Endothelial cell of umbilical vein (primary cell): ENCODE measurements at regions not wholly inside any gene's neighbourhood (a gene's known extent, or its start where the extent isn't known, plus 50 kb on each side); places are given as distances from the start of the nearest gene placed in this dataset.

Experiments used
- BruUV-seq: library from RNA; stranded (reverse); fragments of 400-500 nt; replicated peaks from 2 replicates; lab custom pipeline; 2021; lab: Mats Ljungman, UMichigan
- CTCF ChIA-PET: fragments of 300-600, 350-600 bp; sonication (Branson Sonifier 250); formaldehyde crosslinking; loops from one replicate; lab custom pipeline; 2021; ENCODE audit warnings: antibody characterized with exemption, inconsistent platforms; lab: Charles Lee
- POLR2A ChIA-PET: fragments of 300-600, 350-600 bp; sonication (Branson Sonifier 250); formaldehyde crosslinking; loops from one replicate; lab custom pipeline; 2021; ENCODE audit warnings: antibody characterized with exemption, inconsistent platforms; lab: Charles Lee
- DNase-seq: peaks from one replicate; pipeline ENCODE4 v3.0.0-alpha.2; 2011; ENCODE audit warnings: low read depth, low spot score
- FAIRE-seq: peaks from 2 replicates; lab custom pipeline; 2011; peaks lifted over from hg19 to GRCh38; lab: Jason Lieb, UNC
- H2AFZ ChIP-seq: 2 replicates; pipeline ENCODE4 v1.6.0; 2012; ENCODE audit warnings: low read depth, low read length, control low read depth, inconsistent platforms
- H3K27ac ChIP-seq: 2 replicates; pipeline ENCODE4 v1.5.1; 2011; ENCODE audit warnings: low read depth, mild to moderate bottlenecking, control low read depth, low read length, moderate library complexity; ENCODE audit not compliant: insufficient read depth
- H3K27me3 ChIP-seq, 2 experiments: 2 replicates each; pipeline versions ENCODE4 v1.6.0 to v1.6.1; 2011; ENCODE audit warnings: low read length in 2 of 2, mixed read lengths in 1 of 2; ENCODE audit not compliant: control insufficient read depth in 2 of 2, insufficient read depth in 2 of 2
- H3K36me3 ChIP-seq, 2 experiments: 2 replicates in 1 of 2; 3 replicates in 1 of 2; pipeline ENCODE4 v1.5.1; 2011; ENCODE audit warnings: low read length in 2 of 2, mild to moderate bottlenecking in 1 of 2, moderate library complexity in 1 of 2; ENCODE audit not compliant: control insufficient read depth in 2 of 2, insufficient read depth in 2 of 2; ENCODE audit errors: extremely low read depth in 1 of 2
- H3K4me1 ChIP-seq: 3 replicates; pipeline ENCODE4 v1.5.1; 2011; ENCODE audit warnings: mild to moderate bottlenecking, low read length; ENCODE audit not compliant: control insufficient read depth, insufficient read depth; ENCODE audit errors: extremely low read depth
- H3K4me2 ChIP-seq: 2 replicates; pipeline ENCODE4 v1.6.1; 2011; ENCODE audit warnings: low read length, control low read depth, mixed read lengths; ENCODE audit not compliant: insufficient read depth
- H3K4me3 ChIP-seq, 3 experiments: fragments of 200-600 bp in 1 of 3; sonication (generic), shearing (Covaris generic) in 1 of 3; replicated peaks in 1 of 3; 2 replicates each; pipeline ENCODE4 v1.5.1; 2011 to 2016; ENCODE audit warnings: control low read depth in 3 of 3, low read length in 3 of 3, mild to moderate bottlenecking in 2 of 3, inconsistent platforms in 1 of 3, low read depth in 1 of 3, moderate library complexity in 1 of 3; ENCODE audit not compliant: insufficient read depth in 1 of 3
- H3K79me2 ChIP-seq: 2 replicates; pipeline ENCODE4 v1.6.0; 2012; ENCODE audit warnings: low read length, inconsistent platforms; ENCODE audit not compliant: control insufficient read depth, insufficient read depth
- H3K9ac ChIP-seq: replicated peaks from 2 replicates; pipeline ENCODE3; 2011; ENCODE audit warnings: low read length, control low read depth; ENCODE audit not compliant: insufficient read depth; ENCODE audit errors: extremely low read depth
- H3K9me1 ChIP-seq: replicated peaks from 3 replicates; pipeline ENCODE4 v1.6.0; 2011; ENCODE audit warnings: mild to moderate bottlenecking, low read length; ENCODE audit not compliant: control insufficient read depth, insufficient read depth; ENCODE audit errors: extremely low read depth
- H3K9me3 ChIP-seq: replicated peaks from 2 replicates; pipeline ENCODE4 v1.5.1; 2012; ENCODE audit warnings: low read length, inconsistent platforms; ENCODE audit not compliant: control insufficient read depth, insufficient read depth
- H4K20me1 ChIP-seq: replicated peaks from 2 replicates; pipeline ENCODE3; 2011; ENCODE audit warnings: mild to moderate bottlenecking, low read length; ENCODE audit not compliant: control insufficient read depth, insufficient read depth; ENCODE audit errors: extremely low read depth
- CTCF ChIP-seq, 2 donors: IDR thresholded peaks; 1 replicate in 1 of 2; 2 replicates in 1 of 2; pipeline ENCODE4 v1.5.1; 2011; ENCODE audit warnings: low read length in 2 of 2, mild to moderate bottlenecking in 2 of 2, moderate library complexity in 2 of 2, control low read depth in 1 of 2, inconsistent platforms in 1 of 2, low read depth in 1 of 2; ENCODE audit not compliant: insufficient read depth in 1 of 2; ENCODE audit errors: extremely low read depth in 1 of 2
- EZH2 ChIP-seq: IDR thresholded peaks from 2 replicates; pipeline ENCODE4 v1.6.1; 2012; ENCODE audit warnings: borderline replicate concordance, low read depth, mild to moderate bottlenecking, moderate library complexity, low read length, inconsistent platforms; ENCODE audit not compliant: severe bottlenecking
- FOS ChIP-seq: IDR thresholded peaks from 2 replicates; pipeline ENCODE4 v1.6.1; 2011; ENCODE audit warnings: mild to moderate bottlenecking, low read length, moderate library complexity, borderline replicate concordance; ENCODE audit not compliant: insufficient read depth
- GATA2 ChIP-seq: IDR thresholded peaks from 2 replicates; pipeline ENCODE4 v1.7.0; 2011; ENCODE audit warnings: low read depth, mild to moderate bottlenecking, moderate library complexity, mixed read lengths, low read length; ENCODE audit not compliant: insufficient read length, insufficient read depth
- JUN ChIP-seq: IDR thresholded peaks from 2 replicates; pipeline ENCODE4 v1.6.1; 2011; ENCODE audit warnings: borderline replicate concordance, low read depth; ENCODE audit not compliant: insufficient read length, insufficient read depth
- MAX ChIP-seq: IDR thresholded peaks from 2 replicates; pipeline ENCODE4 v1.6.1; 2011; ENCODE audit not compliant: insufficient read depth, insufficient read length
- MYC ChIP-seq: IDR thresholded peaks from one replicate; pipeline ENCODE4 v1.6.1; 2011; ENCODE audit warnings: mild to moderate bottlenecking, low read depth, low read length
- POLR2A ChIP-seq: IDR thresholded peaks from 2 replicates; pipeline ENCODE4 v1.6.1; 2012; ENCODE audit warnings: low read depth, mild to moderate bottlenecking, control low read depth, low read length
- POLR2AphosphoS5 ChIP-seq: IDR thresholded peaks from 2 replicates; pipeline ENCODE4 v1.6.1; 2012; ENCODE audit warnings: low read depth, mild to moderate bottlenecking, control low read depth, low read length, moderate library complexity; ENCODE audit not compliant: insufficient read depth
- dilution Hi-C: fragments of 300-500 bp; cut with MboI; formaldehyde crosslinking; loops from one replicate; pipeline ENCODE4 v1.15.0; 2019; ENCODE audit warnings: low sequenced_read_pairs; ENCODE audit not compliant: extremely low pct_ligation_motif_present
- intact Hi-C: fragments of 100-400 bp; cut with micrococcal nuclease; formaldehyde crosslinking; loops from one replicate; pipeline ENCODE4 v1.10.0; 2022

- no peak for TF ChIP-seq CTCF (IDR thresholded peaks at IDR 0.05; ENCODE audit: extremely low read depth in 1 of 2, insufficient read depth in 1 of 2, low read depth in 1 of 2, low read length in 2 of 2)
- no peak for TF ChIP-seq FOS
- TF ChIP-seq MAX: no peak
- no peak for TF ChIP-seq MYC
- no peak for TF ChIP-seq POLR2A
- no peak for TF ChIP-seq POLR2AphosphoS5
- TF ChIP-seq JUN: no peak
- no peak for TF ChIP-seq EZH2
- TF ChIP-seq GATA2: no peak
- no peaks in the 10 kb centered on the region for H3K79me2 ChIP-seq
- DNase-seq (no peak), FAIRE-seq (no peak)
- H3K4me1 ChIP-seq: no peaks in the 10 kb centered on the region
- no peaks in the 10 kb centered on the region for H3K36me3 ChIP-seq
- peaks cover 5% of the 10 kb centered on the region for H3K9me3 ChIP-seq
- H4K20me1 ChIP-seq: no peaks in the 10 kb centered on the region
- H3K27me3 ChIP-seq: no peaks in the 10 kb centered on the region
- H3K9ac ChIP-seq: no peak overlapping the region
- H3K27ac ChIP-seq: no peak overlapping the region
- CTCF ChIA-PET: no interaction called here
- POLR2A ChIA-PET: no interaction called here
- no peak overlapping the region for H2AFZ ChIP-seq
- no peaks in the 10 kb centered on the region for H3K9me1 ChIP-seq
- no peak overlapping the region for H3K4me3 ChIP-seq
- H3K4me2 ChIP-seq: no peak overlapping the region
- intact Hi-C loops (no loop called here), dilution Hi-C loops (no loop called here)
- BruUV-seq: no TSS peak
Observed at GRCh38 chr20:54820392-54820791, 345.0 kb downstream of the DOK5 start.
